ENCODE measurements at regions not wholly inside any gene's neighbourhood (a gene's known extent, or its start where the extent isn't known, plus 50 kb on each side); places are given as distances from the start of the nearest gene placed in this dataset.
"Not testable (repeated sequence)": the region's sequence is repeated elsewhere in the genome, so short reads cannot be mapped to it uniquely, and the experiment has no call there.

- TF ChIP-seq CTCF (IDR thresholded peaks at IDR 0.05; ENCODE audit: extremely low read depth in 1 of 2, insufficient read depth in 1 of 2, low read depth in 1 of 2, low read length in 2 of 2); POLR2A (IDR thresholded peaks at IDR 0.05; ENCODE audit: low read depth, low read length); EZH2 (IDR thresholded peaks at IDR 0.05; ENCODE audit: borderline replicate concordance, low read depth, low read length, severe bottlenecking); MAX (IDR thresholded peaks at IDR 0.05; ENCODE audit: insufficient read depth, insufficient read length); POLR2AphosphoS5 (IDR thresholded peaks at IDR 0.05; ENCODE audit: insufficient read depth, low read depth, low read length); MYC (IDR thresholded peaks at IDR 0.05; ENCODE audit: low read depth, low read length); GATA2 (IDR thresholded peaks at IDR 0.05; ENCODE audit: insufficient read depth, insufficient read length, low read depth, low read length); JUN (IDR thresholded peaks at IDR 0.05; ENCODE audit: borderline replicate concordance, insufficient read depth, insufficient read length, low read depth); FOS (IDR thresholded peaks at IDR 0.05; ENCODE audit: borderline replicate concordance, insufficient read depth, low read length): not testable (repeated sequence)
Observed at GRCh38 chr14:106410229-106410628, 883.8 kb downstream of the TMEM121 start.

Data from endothelial cell of umbilical vein (primary cell).